IPS-15b (cell line): ENCODE measurements at regions not wholly inside any gene's neighbourhood (a gene's known extent, or its start where the extent isn't known, plus 50 kb on each side); places are given as distances from the start of the nearest gene placed in this dataset.

Experiments used
- H3K27me3 ChIP-seq: one replicate; pipeline ENCODE4 v1.6.1; 2013; ENCODE audit warnings: low read length; ENCODE audit not compliant: control insufficient read depth, insufficient read depth
- H3K36me3 ChIP-seq: one replicate; pipeline ENCODE4 v1.6.1; 2013; ENCODE audit warnings: low read length; ENCODE audit not compliant: control insufficient read depth, insufficient read depth
- H3K4me1 ChIP-seq: one replicate; pipeline ENCODE4 v1.6.1; 2013; ENCODE audit warnings: mild to moderate bottlenecking, low read length; ENCODE audit not compliant: control insufficient read depth, insufficient read depth
- H3K4me3 ChIP-seq: one replicate; pipeline ENCODE4 v1.5.1; 2013; ENCODE audit warnings: low read depth, low read length
- H3K9ac ChIP-seq: one replicate; pipeline ENCODE4 v1.6.1; 2013; ENCODE audit warnings: low read depth, mild to moderate bottlenecking, low read length
- H3K9me3 ChIP-seq: one replicate; pipeline ENCODE4 v1.6.1; 2013; ENCODE audit warnings: mild to moderate bottlenecking, low read length; ENCODE audit not compliant: control insufficient read depth, insufficient read depth

DNA sequence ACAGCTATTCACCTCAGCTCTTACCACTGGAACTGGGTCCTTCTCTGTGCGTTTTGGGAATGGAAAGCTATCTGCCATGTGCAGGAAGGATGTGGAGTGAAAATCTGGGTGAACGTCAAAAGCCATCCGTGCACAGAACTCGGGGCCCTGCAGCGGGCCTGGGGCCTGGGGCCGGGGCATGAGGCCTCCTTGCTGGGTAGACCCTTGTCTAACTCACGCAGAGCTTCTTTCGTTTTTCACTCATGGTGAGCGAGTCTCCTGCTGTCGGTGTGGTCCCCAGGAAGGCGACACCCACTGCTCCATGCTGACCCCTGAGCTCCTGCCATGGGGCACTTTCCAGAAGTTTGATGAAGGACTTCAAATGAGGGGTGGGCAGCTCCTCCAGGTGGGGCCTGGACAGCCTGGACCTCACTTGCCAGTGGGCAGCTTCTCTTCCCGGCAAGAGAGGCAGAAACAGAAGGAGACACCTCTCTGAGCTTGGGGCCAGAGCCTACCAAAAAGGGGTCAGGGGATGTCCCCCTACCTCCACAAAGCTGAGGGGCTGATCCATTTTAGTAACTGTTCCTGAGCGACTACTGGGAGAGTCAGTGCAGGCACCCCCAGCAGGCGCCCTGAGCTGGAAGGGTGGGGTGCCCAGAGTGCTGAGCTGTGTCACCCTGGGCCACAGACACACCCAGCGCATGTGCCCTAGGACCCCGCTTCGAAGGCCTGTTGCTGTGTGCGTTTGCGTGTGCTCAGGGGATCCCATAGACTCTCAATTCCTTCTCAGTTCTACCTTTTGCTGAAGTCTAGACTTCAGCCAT is 117.7 kb upstream of the HDAC4 start:
- Histone ChIP-seq H3K4me1 (no peaks in the 10 kb centered on the region), H3K27me3 (no peaks in the 10 kb centered on the region), H3K9me3 (no peaks in the 10 kb centered on the region), H3K4me3 (no peak overlapping the region), H3K9ac (no peak overlapping the region), H3K36me3 (no peaks in the 10 kb centered on the region)

- Histone ChIP-seq H3K9ac (no peak overlapping the region), H3K4me3 (no peak overlapping the region), H3K4me1 (no peaks in the 10 kb centered on the region), H3K9me3 (no peaks in the 10 kb centered on the region), H3K36me3 (no peaks in the 10 kb centered on the region), H3K27me3 (no peaks in the 10 kb centered on the region)
Observed at GRCh38 chr2:239517686-239518085, 116.9 kb upstream of the HDAC4 start.

GRCh38 chr2:239516954-239517305 is 116.1 kb upstream of the HDAC4 start:
- Histone ChIP-seq H3K9ac (no peak overlapping the region), H3K9me3 (no peaks in the 10 kb centered on the region), H3K4me3 (no peak overlapping the region), H3K36me3 (no peaks in the 10 kb centered on the region), H3K4me1 (no peaks in the 10 kb centered on the region), H3K27me3 (no peaks in the 10 kb centered on the region)

GRCh38 chr2:239516286-239516953 is 115.6 kb upstream of the HDAC4 start:
- H3K4me3 ChIP-seq, result no peak overlapping the region
- no peak overlapping the region for H3K9ac ChIP-seq
- no peaks in the 10 kb centered on the region for H3K4me1 ChIP-seq
- no peaks in the 10 kb centered on the region for H3K27me3 ChIP-seq
- H3K9me3 ChIP-seq, result no peaks in the 10 kb centered on the region
- H3K36me3 ChIP-seq, result no peaks in the 10 kb centered on the region

- Histone ChIP-seq H3K4me3 (no peak overlapping the region), H3K27me3 (no peaks in the 10 kb centered on the region)
Observed at GRCh38 chr2:239514754-239515530, 114.1 kb upstream of the HDAC4 start.

DNA sequence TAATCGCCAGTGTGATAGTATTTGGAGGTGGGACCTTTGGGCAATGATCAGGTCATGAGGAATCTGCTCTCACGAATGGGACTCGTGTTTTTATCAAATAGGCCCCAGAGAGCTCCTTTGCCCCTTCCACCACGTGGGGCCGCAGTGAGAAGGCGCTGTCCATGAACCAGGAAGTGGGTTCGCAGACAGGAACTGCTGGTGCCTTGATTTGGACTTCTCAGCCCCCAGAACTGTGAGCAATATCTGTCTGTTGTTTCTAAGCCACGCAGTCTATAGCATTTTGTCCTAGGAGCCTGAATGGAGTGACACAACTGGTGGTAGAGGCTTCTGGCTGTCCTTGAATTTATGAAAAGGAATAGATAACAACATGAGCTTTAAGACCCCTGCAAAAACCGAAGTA is 111.2 kb upstream of the HDAC4 start:
- Histone ChIP-seq H3K9me3 (no peaks in the 10 kb centered on the region), H3K27me3 (no peaks in the 10 kb centered on the region), H3K4me3 (no peak overlapping the region), H3K36me3 (no peaks in the 10 kb centered on the region), H3K9ac (no peak overlapping the region), H3K4me1 (no peaks in the 10 kb centered on the region)

More at GRCh38 chr2:239514754-239515530, 114.1 kb upstream of the HDAC4 start:
- H3K36me3 ChIP-seq, result no peaks in the 10 kb centered on the region
- H3K4me1 ChIP-seq, result no peaks in the 10 kb centered on the region
- no peaks in the 10 kb centered on the region for H3K9me3 ChIP-seq
- H3K9ac ChIP-seq, result no peak overlapping the region

- Histone ChIP-seq H3K36me3 (no peaks in the 10 kb centered on the region), H3K27me3 (no peaks in the 10 kb centered on the region), H3K4me1 (no peaks in the 10 kb centered on the region), H3K9me3 (no peaks in the 10 kb centered on the region), H3K4me3 (no peak overlapping the region), H3K9ac (no peak overlapping the region)
Observed at GRCh38 chr2:239509373-239510143, 108.7 kb upstream of the HDAC4 start.

- H3K9ac ChIP-seq, result no peak overlapping the region
- H3K9me3 ChIP-seq, result no peaks in the 10 kb centered on the region
- H3K4me1 ChIP-seq, result no peaks in the 10 kb centered on the region
- no peak overlapping the region for H3K4me3 ChIP-seq
- no peaks in the 10 kb centered on the region for H3K36me3 ChIP-seq
- H3K27me3 ChIP-seq, result no peaks in the 10 kb centered on the region
Observed at GRCh38 chr2:239508261-239508660, 107.4 kb upstream of the HDAC4 start.

GRCh38 chr2:239507576-239508258 is 106.9 kb upstream of the HDAC4 start:
- no peaks in the 10 kb centered on the region for H3K27me3 ChIP-seq
- H3K4me1 ChIP-seq, result no peaks in the 10 kb centered on the region
- no peaks in the 10 kb centered on the region for H3K36me3 ChIP-seq
- H3K4me3 ChIP-seq, result no peak overlapping the region
- H3K9me3 ChIP-seq, result no peaks in the 10 kb centered on the region
- H3K9ac ChIP-seq, result no peak overlapping the region

- Histone ChIP-seq H3K4me3 (no peak overlapping the region), H3K27me3 (no peaks in the 10 kb centered on the region), H3K36me3 (no peaks in the 10 kb centered on the region), H3K9me3 (no peaks in the 10 kb centered on the region), H3K9ac (no peak overlapping the region), H3K4me1 (no peaks in the 10 kb centered on the region)
Observed at GRCh38 chr2:239506961-239507360, 106.1 kb upstream of the HDAC4 start.
